K562 (cell line): ENCODE measurements at regions not wholly inside any gene's neighbourhood (a gene's known extent, or its start where the extent isn't known, plus 50 kb on each side); places are given as distances from the start of the nearest gene placed in this dataset.

Source experiments
- BACH1 ChIP-seq: fragments of 200-800 bp; sonication (Bioruptor generic); IDR thresholded peaks from 2 replicates; pipeline ENCODE4 v1.6.1; 2016; ENCODE audit warnings: missing genetic modification characterization, missing compliant biosample characterization
- BMI1 ChIP-seq: fragments of 150-350 bp; IDR thresholded peaks from 2 replicates; pipeline ENCODE4 v1.6.1; 2014; ENCODE audit warnings: low read length
- CREB1 ChIP-seq, 2 experiments: sonication (generic) in 1 of 2; formaldehyde crosslinking in 1 of 2; IDR thresholded peaks; 2 replicates each; pipeline versions ENCODE4 v1.6.1 to v1.8.0; 2012 to 2022; ENCODE audit warnings: inconsistent platforms in 1 of 2, mild to moderate bottlenecking in 1 of 2, missing genetic modification reagents in 1 of 2, moderate library complexity in 1 of 2
- GABPA ChIP-seq: fragments of 200-800 bp; sonication (Bioruptor generic); conservative IDR thresholded peaks from 2 replicates; pipeline ENCODE4 v1.6.1; 2016; ENCODE audit warnings: low read depth, missing genetic modification characterization, missing compliant biosample characterization
- NR2C2 ChIP-seq, 2 experiments: fragments of 200-800 bp in 1 of 2; sonication (Bioruptor generic) in 1 of 2; sonication (generic) in 1 of 2; formaldehyde crosslinking in 1 of 2; IDR thresholded peaks; 2 replicates each; pipeline versions ENCODE4 v1.6.1 to v1.8.0; 2016 to 2022; ENCODE audit warnings: mild to moderate bottlenecking in 1 of 2, missing compliant biosample characterization in 1 of 2, missing genetic modification characterization in 1 of 2, missing genetic modification reagents in 1 of 2
- PHF8 ChIP-seq: fragments of 200-600 bp; sonication (generic); IDR thresholded peaks from 2 replicates; pipeline ENCODE4 v1.6.1; 2012; ENCODE audit warnings: mixed run types, mild to moderate bottlenecking, inconsistent platforms, low read length, moderate library complexity, borderline replicate concordance
- POLR2A ChIP-seq: fragments of 450-650 bp; conservative IDR thresholded peaks from 2 replicates; pipeline ENCODE4 v1.6.1; 2016
- POLR2B ChIP-seq: fragments of 450-650 bp; IDR thresholded peaks from 2 replicates; pipeline ENCODE4 v1.6.1; 2018; ENCODE audit warnings: low read depth; ENCODE audit not compliant: partially characterized antibody
- SP1 ChIP-seq: sonication (generic); formaldehyde crosslinking; IDR thresholded peaks from 2 replicates; pipeline ENCODE4 v1.8.1; 2022; ENCODE audit warnings: mild to moderate bottlenecking, missing genetic modification reagents
- SP2 ChIP-seq: IDR thresholded peaks from 2 replicates; pipeline ENCODE4 v1.6.1; 2011; ENCODE audit warnings: mild to moderate bottlenecking, low read depth, low read length, moderate library complexity; ENCODE audit not compliant: poor library complexity, severe bottlenecking; ENCODE audit errors: extremely low read depth
- SREBF2 ChIP-seq: sonication (generic); formaldehyde crosslinking; IDR thresholded peaks from 2 replicates; pipeline ENCODE4 v1.4.0; 2020; ENCODE audit warnings: mild to moderate bottlenecking, missing genetic modification reagents
- TRIM28 ChIP-seq: fragments of 450-650 bp; IDR thresholded peaks from 2 replicates; pipeline ENCODE4 v1.6.1; 2017
- U2AF2 ChIP-seq: fragments of 200-400 bp; formaldehyde crosslinking; optimal IDR thresholded peaks from 2 replicates; pipeline ENCODE3; 2017; ENCODE audit warnings: low read depth, mild to moderate bottlenecking, low read length
- ZNF431 ChIP-seq: sonication (generic); formaldehyde crosslinking; IDR thresholded peaks from 2 replicates; pipeline ENCODE4 v1.8.0; 2022; ENCODE audit warnings: mild to moderate bottlenecking, missing genetic modification reagents

DNA sequence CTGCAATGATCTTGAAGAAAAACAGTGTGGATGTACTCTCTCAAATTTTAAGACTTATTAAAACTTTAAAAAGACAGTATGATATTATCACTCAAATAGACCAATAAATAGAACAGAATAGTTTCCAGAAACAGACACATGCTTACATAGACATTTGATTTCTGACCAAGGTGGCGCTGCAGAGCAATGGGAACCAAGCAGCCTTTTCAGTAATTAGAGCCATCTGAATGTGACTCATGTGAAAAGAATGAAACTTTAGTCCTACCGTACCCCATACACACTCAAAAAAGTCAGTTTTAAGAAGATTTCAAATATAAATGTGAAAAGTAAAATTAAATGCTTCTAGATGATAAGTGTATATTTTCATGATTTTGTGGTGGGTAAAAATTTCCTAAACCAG, 74.2 kb upstream of the MS4A8 start:
- TF ChIP-seq SP1 (CRISPR knock-in tag) (no peak), ZNF431 (CRISPR knock-in tag) (no peak), SP2 (no peak), TRIM28 (no peak), U2AF2 (no peak), BACH1 (tag) (no peak), POLR2A (no peak), CREB1 (IDR thresholded peaks at IDR 0.05) (no peak), CREB1 (CRISPR knock-in tag; IDR thresholded peaks at IDR 0.05) (no peak), SREBF2 (CRISPR knock-in tag) (no peak), POLR2B (no peak), PHF8 (no peak), BMI1 (no peak), GABPA (tag) (no peak), NR2C2 (CRISPR knock-in tag; IDR thresholded peaks at IDR 0.05) (no peak), NR2C2 (tag; IDR thresholded peaks at IDR 0.05) (no peak)
